GM19328 (cell line): ENCODE measurements at regions not wholly inside any gene's neighbourhood (a gene's known extent, or its start where the extent isn't known, plus 50 kb on each side); places are given as distances from the start of the nearest gene placed in this dataset.
"Not testable (repeated sequence)": the region's sequence is repeated elsewhere in the genome, so short reads cannot be mapped to it uniquely, and the experiment has no call there.

Source experiments
- ATAC-seq: cut with Tn5 transposase; IDR thresholded peaks from one replicate; pipeline ENCODE4 v1.9.1; 2021; ENCODE audit warnings: mild to moderate bottlenecking, moderate library complexity; ENCODE audit not compliant: unreplicated experiment

- ATAC-seq: no peak
Observed at GRCh38 chr1:81738875-81739274, 61.9 kb upstream of the ADGRL2 start.

GRCh38 chr1:81733480-81733879 lies 67.3 kb upstream of the ADGRL2 start:
- no peak for ATAC-seq

GRCh38 chr1:81731989-81732388 lies 68.7 kb upstream of the ADGRL2 start:
- no peak for ATAC-seq

GRCh38 chr1:81730881-81731280 lies 69.9 kb upstream of the ADGRL2 start:
- no peak for ATAC-seq

- ATAC-seq: not testable (repeated sequence)
Observed at GRCh38 chr1:81730299-81730698, 70.4 kb upstream of the ADGRL2 start.

- no peak for ATAC-seq
Observed at GRCh38 chr1:81729818-81730217, 70.9 kb upstream of the ADGRL2 start.

- ATAC-seq: no peak
Observed at GRCh38 chr1:81729239-81729638, 71.5 kb upstream of the ADGRL2 start.

- ATAC-seq: no peak
Observed at GRCh38 chr1:81725823-81726222, 74.9 kb upstream of the ADGRL2 start.

- ATAC-seq: not testable (repeated sequence)
Observed at GRCh38 chr1:81722631-81723328, 78.0 kb upstream of the ADGRL2 start.

- not testable (repeated sequence) for ATAC-seq
Observed at GRCh38 chr1:81720256-81720655, 80.5 kb upstream of the ADGRL2 start.

- ATAC-seq: no peak
Observed at GRCh38 chr1:81717230-81717629, 83.5 kb upstream of the ADGRL2 start.

- ATAC-seq: no peak
Observed at GRCh38 chr1:81715391-81715790, 85.3 kb upstream of the ADGRL2 start.

GRCh38 chr1:81714636-81715035 lies 86.1 kb upstream of the ADGRL2 start:
- no peak for ATAC-seq

GRCh38 chr1:81712425-81712824 lies 88.3 kb upstream of the ADGRL2 start:
- no peak for ATAC-seq

- ATAC-seq: no peak
Observed at GRCh38 chr1:81710857-81711256, 89.9 kb upstream of the ADGRL2 start.

- ATAC-seq: no peak
Observed at GRCh38 chr1:81708250-81708649, 92.5 kb upstream of the ADGRL2 start.

- ATAC-seq: no peak
Observed at GRCh38 chr1:81706650-81707435, 93.9 kb upstream of the ADGRL2 start.

GRCh38 chr1:81703756-81704463 lies 96.8 kb upstream of the ADGRL2 start:
- no peak for ATAC-seq

GRCh38 chr1:81703391-81703755 lies 97.4 kb upstream of the ADGRL2 start:
- no peak for ATAC-seq

- no peak for ATAC-seq
Observed at GRCh38 chr1:81702903-81703302, 97.8 kb upstream of the ADGRL2 start.

GRCh38 chr1:81702079-81702715 lies 98.5 kb upstream of the ADGRL2 start:
- ATAC-seq: no peak
